GM23338 (cell line): ENCODE measurements at regions not wholly inside any gene's neighbourhood (a gene's known extent, or its start where the extent isn't known, plus 50 kb on each side); places are given as distances from the start of the nearest gene placed in this dataset.

Experiments
- ATAC-seq: fragments of 200-7000 bp; cut with Tn5 transposase; 3 replicates; pipeline ENCODE4 v1.9.1; 2020
- DNase-seq: peaks from one replicate; pipeline ENCODE4 v3.0.0-alpha.2; 2015; ENCODE audit warnings: low spot score
- H2AFZ ChIP-seq: fragments of 200-600 bp; sonication (generic); 2 replicates; pipeline ENCODE4 v1.8.0; 2016; ENCODE audit warnings: antibody characterized with exemption, mild to moderate bottlenecking, moderate library complexity
- H3F3A ChIP-seq: fragments of 200-600 bp; sonication (generic); replicated peaks from 2 replicates; pipeline ENCODE4 v1.8.0; 2017; ENCODE audit warnings: antibody characterized with exemption, mixed run types, low read depth
- H3K27ac ChIP-seq: fragments of 200-600 bp; sonication (generic); 2 replicates; pipeline ENCODE4 v1.6.1; 2016; ENCODE audit warnings: low read depth
- H3K27me3 ChIP-seq: fragments of 200-600 bp; sonication (generic); 2 replicates; pipeline ENCODE4 v1.8.0; 2016; ENCODE audit warnings: mild to moderate bottlenecking, mixed run types, moderate library complexity; ENCODE audit not compliant: insufficient read depth
- H3K36me3 ChIP-seq: fragments of 200-600 bp; sonication (generic); 2 replicates; pipeline ENCODE4 v1.8.0; 2016; ENCODE audit warnings: mild to moderate bottlenecking; ENCODE audit not compliant: insufficient read depth
- H3K4me1 ChIP-seq: fragments of 200-600 bp; sonication (generic); 2 replicates; pipeline ENCODE4 v1.8.0; 2016; ENCODE audit warnings: mild to moderate bottlenecking, moderate library complexity; ENCODE audit not compliant: insufficient read depth
- H3K4me2 ChIP-seq: fragments of 200-600 bp; sonication (generic); 2 replicates; pipeline ENCODE4 v1.7.1; 2017; ENCODE audit warnings: mixed run types
- H3K4me3 ChIP-seq: fragments of 200-600 bp; sonication (generic); 2 replicates; pipeline ENCODE4 v1.6.1; 2016; ENCODE audit warnings: mixed run types
- H3K79me2 ChIP-seq: fragments of 200-600 bp; sonication (generic); replicated peaks from 2 replicates; pipeline ENCODE4 v1.8.0; 2017; ENCODE audit warnings: mild to moderate bottlenecking; ENCODE audit not compliant: insufficient read depth
- H3K9me2 ChIP-seq: fragments of 200-600 bp; sonication (generic); 2 replicates; pipeline ENCODE4 v1.8.0; 2017; ENCODE audit not compliant: insufficient read depth
- H4K20me1 ChIP-seq: fragments of 200-600 bp; sonication (generic); replicated peaks from 2 replicates; pipeline ENCODE4 v1.8.0; 2017; ENCODE audit warnings: mild to moderate bottlenecking; ENCODE audit not compliant: insufficient read depth
- H3K27ac Mint-ChIP-seq: 2 replicates; pipeline ENCODE4 v1.8.0; 2020; ENCODE audit warnings: inconsistent platforms, mild to moderate bottlenecking, moderate library complexity, mixed read lengths
- H3K27me3 Mint-ChIP-seq: 3 replicates; pipeline ENCODE4 v1.8.0; 2022; ENCODE audit warnings: low read depth, mild to moderate bottlenecking, moderate library complexity, mixed read lengths, inconsistent platforms; ENCODE audit not compliant: insufficient read depth, poor library complexity
- H3K36me3 Mint-ChIP-seq: 3 replicates; pipeline ENCODE4 v1.8.0; 2021; ENCODE audit warnings: low read depth, mild to moderate bottlenecking, inconsistent platforms, moderate library complexity, mixed read lengths
- H3K4me1 Mint-ChIP-seq: 3 replicates; pipeline ENCODE4 v1.8.0; 2020; ENCODE audit warnings: mild to moderate bottlenecking, inconsistent platforms, mixed read lengths
- H3K4me3 Mint-ChIP-seq: 3 replicates; pipeline ENCODE4 v1.8.0; 2021; ENCODE audit warnings: moderate library complexity, mild to moderate bottlenecking, inconsistent platforms, mixed read lengths
- H3K9me3 Mint-ChIP-seq: 3 replicates; pipeline ENCODE4 v1.8.0; 2020; ENCODE audit warnings: moderate library complexity, mild to moderate bottlenecking, inconsistent platforms, mixed read lengths
- CREB1 ChIP-seq: fragments of 250-450 bp; sonication (Bioruptor Pico); IDR thresholded peaks from 2 replicates; pipeline ENCODE4 v1.5.0; 2020; ENCODE audit warnings: low read depth, mild to moderate bottlenecking, moderate library complexity
- CTCF ChIP-seq, 2 experiments: fragments of 200-600 bp in 1 of 2; sonication (generic) in 1 of 2; conservative IDR thresholded peaks; 2 replicates each; pipeline versions ENCODE4 v1.5.1 to v1.6.1; 2016 to 2017; ENCODE audit warnings: antibody characterized with exemption in 2 of 2, low read depth in 2 of 2, mild to moderate bottlenecking in 2 of 2, moderate library complexity in 1 of 2
- ETS1 ChIP-seq: IDR thresholded peaks from 2 replicates; pipeline ENCODE4 v1.6.1; 2016; ENCODE audit warnings: antibody characterized with exemption
- EZH2 ChIP-seq: fragments of 200-600 bp; sonication (generic); IDR thresholded peaks from one replicate; pipeline ENCODE4 v1.8.0; 2017; ENCODE audit warnings: antibody characterized with exemption, mild to moderate bottlenecking, low read depth; ENCODE audit not compliant: unreplicated experiment
- EZH2phosphoT487 ChIP-seq: fragments of 200-600 bp; sonication (generic); IDR thresholded peaks from one replicate; pipeline ENCODE4 v1.8.1; 2018; ENCODE audit warnings: antibody characterized with exemption; ENCODE audit not compliant: unreplicated experiment
- JUNB ChIP-seq: IDR thresholded peaks from one replicate; pipeline ENCODE4 v1.6.1; 2016; ENCODE audit warnings: antibody characterized with exemption; ENCODE audit not compliant: unreplicated experiment
- NANOG ChIP-seq: IDR thresholded peaks from 2 replicates; pipeline ENCODE4 v1.6.1; 2016; ENCODE audit warnings: antibody characterized with exemption, borderline replicate concordance
- POLR2AphosphoS5 ChIP-seq: IDR thresholded peaks from 2 replicates; pipeline ENCODE4 v1.6.1; 2016; ENCODE audit warnings: antibody characterized with exemption, low read depth
- REST ChIP-seq: IDR thresholded peaks from one replicate; pipeline ENCODE4 v1.6.1; 2018; ENCODE audit warnings: antibody characterized with exemption; ENCODE audit not compliant: unreplicated experiment
- STAT1 ChIP-seq: IDR thresholded peaks from one replicate; pipeline ENCODE4 v1.6.1; 2016; ENCODE audit warnings: antibody characterized with exemption; ENCODE audit not compliant: unreplicated experiment
- ZNF114 ChIP-seq: fragments of 250-450 bp; sonication (Bioruptor Pico); IDR thresholded peaks from 2 replicates; pipeline ENCODE4 v1.5.0; 2020; ENCODE audit warnings: mild to moderate bottlenecking, moderate library complexity
- ZNF331 ChIP-seq: fragments of 250-450 bp; sonication (Bioruptor Pico); IDR thresholded peaks from 2 replicates; pipeline ENCODE4 v1.5.0; 2020; ENCODE audit warnings: low read depth, mild to moderate bottlenecking, moderate library complexity
- ZNF462 ChIP-seq: fragments of 250-450 bp; sonication (Bioruptor Pico); IDR thresholded peaks from 2 replicates; pipeline ENCODE4 v1.5.0; 2020; ENCODE audit warnings: mild to moderate bottlenecking, moderate library complexity

- Histone ChIP-seq H3K4me1 (no peaks in the 10 kb centered on the region), H3K27ac (no peak overlapping the region), H2AFZ (no peak overlapping the region), H3K36me3 (no peaks in the 10 kb centered on the region), H3K4me2 (no peak overlapping the region), H3K79me2 (no peaks in the 10 kb centered on the region), H3F3A (no peaks in the 10 kb centered on the region), H3K4me3 (no peak overlapping the region), H3K9me2 (no peaks in the 10 kb centered on the region), H4K20me1 (no peaks in the 10 kb centered on the region), H3K27me3 (no peaks in the 10 kb centered on the region)
- peaks cover 3% of the 10 kb centered on the region; the same call in 2 of the 3 replicates for H3K36me3 Mint-ChIP-seq
- no peaks in the 10 kb centered on the region for H3K27me3 Mint-ChIP-seq
- no peak for ATAC-seq
- no peaks in the 10 kb centered on the region; the same call in 2 of the 3 replicates for H3K4me1 Mint-ChIP-seq
- no peak for DNase-seq
- no peak overlapping the region for H3K4me3 Mint-ChIP-seq
- H3K27ac Mint-ChIP-seq, result no peak overlapping the region
- no peak for TF ChIP-seq CREB1 (CRISPR knock-in tag)
- TF ChIP-seq JUNB, result no peak
- no peak for TF ChIP-seq EZH2
- no peak for TF ChIP-seq STAT1
- TF ChIP-seq ETS1, result no peak
- TF ChIP-seq NANOG, result no peak
- TF ChIP-seq REST, result no peak
- no peak for TF ChIP-seq ZNF114 (CRISPR knock-in tag)
- no peak for TF ChIP-seq POLR2AphosphoS5
- no peak for TF ChIP-seq CTCF (conservative IDR thresholded peaks at IDR 0.05; ENCODE audit: low read depth in 2 of 2)
- no peak for TF ChIP-seq EZH2phosphoT487
- no peak for TF ChIP-seq ZNF331 (CRISPR knock-in tag)
- no peak for TF ChIP-seq ZNF462 (CRISPR knock-in tag)
- peaks cover 3% of the 10 kb centered on the region; the same call in 2 of the 3 replicates for H3K9me3 Mint-ChIP-seq
Observed at GRCh38 chr1:193712392-193712791, 526.0 kb upstream of the B3GALT2 start.
